ENCODE measurements at regions not wholly inside any gene's neighbourhood (a gene's known extent, or its start where the extent isn't known, plus 50 kb on each side); places are given as distances from the start of the nearest gene placed in this dataset.

DNA sequence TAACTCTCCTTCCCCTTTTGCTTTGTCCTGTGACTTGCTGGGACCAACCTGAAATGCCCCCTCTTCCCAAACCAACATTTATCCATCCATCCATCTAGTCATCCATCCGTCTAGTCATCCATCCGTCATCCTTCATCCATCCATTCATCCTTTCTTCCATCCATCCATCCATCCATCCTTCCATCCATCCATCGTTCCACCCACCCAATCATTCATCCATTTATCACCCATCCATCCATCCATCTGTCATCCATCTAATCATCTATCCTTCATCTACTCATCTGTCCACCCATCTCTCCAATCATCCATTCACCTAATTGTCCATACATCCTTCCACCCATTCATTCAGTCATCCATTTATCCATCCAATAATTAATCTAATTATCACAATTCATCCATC lies 92.7 kb downstream of the EDN3 start:
- no peak for ATAC-seq (ENCODE audit: low read depth)
- in situ Hi-C loops (cut with MboI; ENCODE audit: low sequenced_read_pairs): no loop called here

More for the DNA sequence above, 92.7 kb downstream of the EDN3 start:
- no peaks in the 10 kb centered on the region for H3K27me3 ChIP-seq (ENCODE audit: control insufficient read depth, insufficient read depth, low read length)
- H4K5ac ChIP-seq (ENCODE audit: low read depth, low read length): no peak overlapping the region
- H4K8ac ChIP-seq (ENCODE audit: low read depth in 2 of 2, low read length in 2 of 2): no peak overlapping the region
- no peak overlapping the region for H2BK15ac ChIP-seq (ENCODE audit: low read depth, low read length)
- H3K4ac ChIP-seq (ENCODE audit: low read depth, low read length): no peak overlapping the region
- no peak overlapping the region for H3K9ac ChIP-seq (ENCODE audit: low read depth, low read length)
- ChIA-PET POLR2A (ENCODE audit: unreplicated experiment) (no interaction called here), CTCF (no interaction called here)
- intact Hi-C loops (cut with micrococcal nuclease): no loop called here
- H2AFZ ChIP-seq (replicated peaks; ENCODE audit: low read length, poor library complexity): no peak overlapping the region
- H2BK120ac ChIP-seq (ENCODE audit: low read depth, low read length): no peak overlapping the region
- no peaks in the 10 kb centered on the region for H4K20me1 ChIP-seq (ENCODE audit: insufficient read depth, low read length)
- no peak overlapping the region for H2BK5ac ChIP-seq (ENCODE audit: low read depth, low read length, poor library complexity, severe bottlenecking)
- H3K14ac ChIP-seq (replicated peaks; ENCODE audit: low read depth, low read length): no peak overlapping the region
- no peak overlapping the region for H2AK5ac ChIP-seq (ENCODE audit: low read depth, low read length)
- no peak overlapping the region for H3K27ac ChIP-seq (ENCODE audit: insufficient read depth, low read length)
- H2BK20ac ChIP-seq (ENCODE audit: low read depth, low read length): no peak overlapping the region
- dilution Hi-C loops (cut with HindIII; ENCODE audit: low sequenced_read_pairs, unreplicated experiment): no loop called here
- no peak overlapping the region for H2AK9ac ChIP-seq (replicated peaks; ENCODE audit: low read depth, low read length, poor library complexity)
- H3K36me3 ChIP-seq (ENCODE audit: control insufficient read depth, insufficient read depth, low read length): no peaks in the 10 kb centered on the region
- no peak overlapping the region for H3K18ac ChIP-seq (ENCODE audit: low read depth, low read length)
- H3K4me2 ChIP-seq (ENCODE audit: low read depth, low read length): no peak overlapping the region
- H3K79me1 ChIP-seq (ENCODE audit: low read depth in 1 of 2, low read length in 2 of 2): no peaks in the 10 kb centered on the region
- H3K56ac ChIP-seq (ENCODE audit: extremely low read depth, insufficient read depth, low read length): no peak overlapping the region
- no peaks in the 10 kb centered on the region for H3K9me1 ChIP-seq (ENCODE audit: insufficient read depth, low read length)
- H3K9me3 ChIP-seq (ENCODE audit: control insufficient read depth, insufficient read depth, low read length): peaks cover 10% of the 10 kb centered on the region; the same call in 1 of the 2 replicates
- H4K91ac ChIP-seq (ENCODE audit: insufficient read depth, low read depth, low read length): no peak overlapping the region
- H3K23ac ChIP-seq (ENCODE audit: low read depth, low read length): no peak overlapping the region
- 60 to 100% methylated on average over 2 to 3 of the region's 3 CpGs for WGBS, 2 experiments (ENCODE audit: extremely low coverage in 2 of 2, insufficient read length in 1 of 2)
- TF ChIP-seq RAD21 (IDR thresholded peaks at IDR 0.05; ENCODE audit: low read length) (no peak), CHD1 (IDR thresholded peaks at IDR 0.05; ENCODE audit: low read depth, low read length) (no peak), FOS (IDR thresholded peaks at IDR 0.05; ENCODE audit: low read depth, low read length) (no peak), MXI1 (IDR thresholded peaks at IDR 0.05; ENCODE audit: borderline replicate concordance, low read depth, low read length) (no peak), RCOR1 (IDR thresholded peaks at IDR 0.05; ENCODE audit: insufficient replicate concordance, low read length) (no peak), MAFK (IDR thresholded peaks at IDR 0.05; ENCODE audit: low read depth, low read length) (no peak), RFX5 (IDR thresholded peaks at IDR 0.05; ENCODE audit: low read depth, low read length) (no peak), POLR2A (IDR thresholded peaks at IDR 0.05; ENCODE audit: low read depth, low read length) (no peak), MAZ (IDR thresholded peaks at IDR 0.05; ENCODE audit: borderline replicate concordance, low read depth, low read length) (no peak), NFE2L2 (IDR thresholded peaks at IDR 0.05; ENCODE audit: low read depth, low read length) (no peak), SMC3 (IDR thresholded peaks at IDR 0.05; ENCODE audit: low read depth, low read length) (no peak)
- TF ChIP-seq, protein P1, sequence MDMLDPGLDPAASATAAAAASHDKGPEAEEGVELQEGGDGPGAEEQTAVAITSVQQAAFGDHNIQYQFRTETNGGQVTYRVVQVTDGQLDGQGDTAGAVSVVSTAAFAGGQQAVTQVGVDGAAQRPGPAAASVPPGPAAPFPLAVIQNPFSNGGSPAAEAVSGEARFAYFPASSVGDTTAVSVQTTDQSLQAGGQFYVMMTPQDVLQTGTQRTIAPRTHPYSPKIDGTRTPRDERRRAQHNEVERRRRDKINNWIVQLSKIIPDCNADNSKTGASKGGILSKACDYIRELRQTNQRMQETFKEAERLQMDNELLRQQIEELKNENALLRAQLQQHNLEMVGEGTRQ (IDR thresholded peaks at IDR 0.05; ENCODE audit: low read depth, low read length): no peak
- TF ChIP-seq, protein P2, sequence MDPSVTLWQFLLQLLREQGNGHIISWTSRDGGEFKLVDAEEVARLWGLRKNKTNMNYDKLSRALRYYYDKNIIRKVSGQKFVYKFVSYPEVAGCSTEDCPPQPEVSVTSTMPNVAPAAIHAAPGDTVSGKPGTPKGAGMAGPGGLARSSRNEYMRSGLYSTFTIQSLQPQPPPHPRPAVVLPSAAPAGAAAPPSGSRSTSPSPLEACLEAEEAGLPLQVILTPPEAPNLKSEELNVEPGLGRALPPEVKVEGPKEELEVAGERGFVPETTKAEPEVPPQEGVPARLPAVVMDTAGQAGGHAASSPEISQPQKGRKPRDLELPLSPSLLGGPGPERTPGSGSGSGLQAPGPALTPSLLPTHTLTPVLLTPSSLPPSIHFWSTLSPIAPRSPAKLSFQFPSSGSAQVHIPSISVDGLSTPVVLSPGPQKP (IDR thresholded peaks at IDR 0.05; ENCODE audit: borderline replicate concordance, low read depth, low read length): no peak
- H3K4me1 ChIP-seq (ENCODE audit: control insufficient read depth, insufficient read depth, low read length): no peaks in the 10 kb centered on the region
- H3K4me3 ChIP-seq (ENCODE audit: insufficient read depth, low read depth, low read length): no peak overlapping the region
- DNase-seq: no peak
- no TSS peak for BruUV-seq (replicated peaks)
